ENCODE measurements at regions not wholly inside any gene's neighbourhood (a gene's known extent, or its start where the extent isn't known, plus 50 kb on each side); places are given as distances from the start of the nearest gene placed in this dataset.
"Not testable (repeated sequence)": the region's sequence is repeated elsewhere in the genome, so short reads cannot be mapped to it uniquely, and the experiment has no call there.

GRCh38 chr6:27668442-27669294, 195.8 kb upstream of the ZNF184 start:
- DNase-seq: no peak

GRCh38 chr6:27667657-27668441, 194.9 kb upstream of the ZNF184 start:
- DNase-seq: no peak

GRCh38 chr6:27667016-27667656, 194.2 kb upstream of the ZNF184 start:
- no peak for DNase-seq

GRCh38 chr6:27662769-27663168, 189.9 kb upstream of the ZNF184 start:
- no peak for DNase-seq

GRCh38 chr6:27662212-27662611, 189.3 kb upstream of the ZNF184 start:
- not testable (repeated sequence) for DNase-seq

GRCh38 chr6:27653143-27653825, 180.4 kb upstream of the ZNF184 start:
- not testable (repeated sequence) for DNase-seq

GRCh38 chr6:27651371-27651732, 178.4 kb upstream of the ZNF184 start:
- DNase-seq: no peak

GRCh38 chr6:27650620-27651370, 177.9 kb upstream of the ZNF184 start:
- no peak for DNase-seq

GRCh38 chr6:27644528-27644927, 171.6 kb upstream of the ZNF184 start:
- no peak for DNase-seq

- DNase-seq: no peak
These were observed 170.0 kb upstream of the ZNF184 start for GRCh38 chr6:27642744-27643456.

GRCh38 chr6:27635886-27636285, 163.0 kb upstream of the ZNF184 start:
- DNase-seq: not testable (repeated sequence)

- not testable (repeated sequence) for DNase-seq
These were observed 160.3 kb upstream of the ZNF184 start for GRCh38 chr6:27633221-27633688.

GRCh38 chr6:27631609-27631916, 158.7 kb upstream of the ZNF184 start:
- DNase-seq: no peak

- no peak for DNase-seq
These were observed 158.1 kb upstream of the ZNF184 start for GRCh38 chr6:27630727-27631608.

GRCh38 chr6:27624694-27625262, 151.9 kb upstream of the ZNF184 start:
- DNase-seq: no peak

GRCh38 chr6:27623103-27623502, 150.2 kb upstream of the ZNF184 start:
- no peak for DNase-seq

GRCh38 chr6:27619436-27619835, 146.5 kb upstream of the ZNF184 start:
- DNase-seq: no peak

- DNase-seq: no peak
These were observed 145.1 kb upstream of the ZNF184 start for GRCh38 chr6:27617700-27618689.

Data from bone marrow (tissue), 2 donors.